Neural cell (in vitro differentiated cells): ENCODE measurements at regions not wholly inside any gene's neighbourhood (a gene's known extent, or its start where the extent isn't known, plus 50 kb on each side); places are given as distances from the start of the nearest gene placed in this dataset.

ENCODE experiments used
- H2AFZ ChIP-seq: fragments of 200-600, 300-800 bp; sonication (generic), shearing (Covaris generic); 2 replicates; pipeline ENCODE4 v1.6.0; 2014; ENCODE audit warnings: low read depth, mild to moderate bottlenecking, antibody characterized with exemption, low read length, moderate library complexity
- H3F3A ChIP-seq: fragments of 200-600 bp; shearing (Covaris generic); 2 replicates; pipeline ENCODE4 v1.6.1; 2016; ENCODE audit warnings: mild to moderate bottlenecking, moderate library complexity, mixed read lengths, antibody characterized with exemption, low read length; ENCODE audit not compliant: insufficient read depth, poor library complexity, severe bottlenecking
- H3K27ac ChIP-seq: fragments of 200-600, 300-800 bp; sonication (generic), shearing (Covaris generic); 2 replicates; pipeline ENCODE4 v1.5.1; 2014; ENCODE audit warnings: mild to moderate bottlenecking, low read length, moderate library complexity
- H3K27me3 ChIP-seq: fragments of 300-800, 200-600 bp; sonication (generic), shearing (Covaris generic); 2 replicates; pipeline ENCODE4 v1.6.0; 2014; ENCODE audit warnings: mild to moderate bottlenecking, low read depth, low read length, moderate library complexity; ENCODE audit not compliant: insufficient read depth
- H3K36me3 ChIP-seq: fragments of 300-800, 200-600 bp; sonication (generic), shearing (Covaris generic); 2 replicates; pipeline ENCODE4 v1.5.1; 2014; ENCODE audit warnings: mild to moderate bottlenecking, antibody characterized with exemption, low read length, moderate library complexity; ENCODE audit not compliant: insufficient read depth
- H3K4me2 ChIP-seq: fragments of 300-800, 200-600 bp; sonication (generic), shearing (Covaris generic); 2 replicates; pipeline ENCODE4 v1.6.0; 2014; ENCODE audit warnings: mild to moderate bottlenecking, low read length
- H3K4me3 ChIP-seq: fragments of 300-800, 200-600 bp; sonication (generic), shearing (Covaris generic); 2 replicates; pipeline ENCODE4 v1.5.1; 2014; ENCODE audit warnings: mild to moderate bottlenecking, low read length, moderate library complexity
- H3K79me2 ChIP-seq: fragments of 200-600 bp; shearing (Covaris generic); replicated peaks from 2 replicates; pipeline ENCODE4 v1.6.0; 2014; ENCODE audit warnings: mild to moderate bottlenecking, low read length, moderate library complexity; ENCODE audit not compliant: insufficient read depth
- H3K9ac ChIP-seq: fragments of 300-800, 200-600 bp; sonication (generic), shearing (Covaris generic); 2 replicates; pipeline ENCODE4 v1.6.1; 2016; ENCODE audit warnings: mild to moderate bottlenecking, low read length, mixed read lengths
- H3K9me2 ChIP-seq: fragments of 200-600 bp; shearing (Covaris generic); 2 replicates; pipeline ENCODE4 v1.6.1; 2016; ENCODE audit warnings: mild to moderate bottlenecking, low read length, mixed read lengths; ENCODE audit not compliant: insufficient read depth
- H3K9me3 ChIP-seq: fragments of 200-600, 300-800 bp; sonication (generic), shearing (Covaris generic); 2 replicates; pipeline ENCODE4 v1.6.1; 2016; ENCODE audit warnings: mild to moderate bottlenecking, mixed run types, low read length, moderate library complexity, mixed read lengths
- H4K20me1 ChIP-seq: fragments of 200-600 bp; shearing (Covaris generic); 2 replicates; pipeline ENCODE4 v1.6.1; 2016; ENCODE audit warnings: mild to moderate bottlenecking, mixed run types; ENCODE audit not compliant: insufficient read depth
- CTCF ChIP-seq: fragments of 450-650 bp; IDR thresholded peaks from 2 replicates; pipeline ENCODE4 v1.5.1; 2014; ENCODE audit warnings: antibody characterized with exemption, mild to moderate bottlenecking, moderate library complexity; ENCODE audit not compliant: poor library complexity, severe bottlenecking
- EP300 ChIP-seq: fragments of 450-650 bp; conservative IDR thresholded peaks from 2 replicates; pipeline ENCODE4 v1.6.1; 2014; ENCODE audit warnings: antibody characterized with exemption, mild to moderate bottlenecking, moderate library complexity; ENCODE audit not compliant: poor library complexity, severe bottlenecking
- EZH2 ChIP-seq: fragments of 200-600, 300-800 bp; shearing (Covaris generic), sonication (generic); IDR thresholded peaks from 2 replicates; pipeline ENCODE4 v1.6.1; 2014; ENCODE audit warnings: antibody characterized with exemption, low read length, borderline replicate concordance, mild to moderate bottlenecking; ENCODE audit not compliant: insufficient read depth, poor library complexity, severe bottlenecking
- MXI1 ChIP-seq: fragments of 450-650 bp; conservative IDR thresholded peaks from 2 replicates; pipeline ENCODE4 v1.6.1; 2014; ENCODE audit warnings: antibody characterized with exemption, mild to moderate bottlenecking; ENCODE audit not compliant: poor library complexity, severe bottlenecking
- POLR2AphosphoS5 ChIP-seq: IDR thresholded peaks from 2 replicates; pipeline ENCODE4 v1.6.1; 2012
- RAD21 ChIP-seq: fragments of 450-650 bp; conservative IDR thresholded peaks from 2 replicates; pipeline ENCODE4 v1.6.1; 2014; ENCODE audit warnings: antibody characterized with exemption, mild to moderate bottlenecking, moderate library complexity
- REST ChIP-seq: IDR thresholded peaks from 2 replicates; pipeline ENCODE4 v1.6.1; 2012; ENCODE audit warnings: borderline replicate concordance
- SMC3 ChIP-seq: fragments of 450-650 bp; conservative IDR thresholded peaks from 2 replicates; pipeline ENCODE4 v1.6.1; 2014; ENCODE audit warnings: antibody characterized with exemption, mild to moderate bottlenecking, moderate library complexity; ENCODE audit not compliant: poor library complexity
- TAF1 ChIP-seq: IDR thresholded peaks from 2 replicates; pipeline ENCODE4 v1.6.1; 2012; ENCODE audit warnings: low read depth

GRCh38 chr13:90766386-90766902 is 581.0 kb upstream of the MIR17HG start:
- Histone ChIP-seq H3K9me3 (no peaks in the 10 kb centered on the region), H4K20me1 (no peaks in the 10 kb centered on the region), H3K9me2 (no peaks in the 10 kb centered on the region), H2AFZ (no peak overlapping the region), H3K4me3 (no peak overlapping the region), H3K27ac (no peak overlapping the region), H3K4me2 (no peak overlapping the region), H3K79me2 (no peaks in the 10 kb centered on the region), H3F3A (no peaks in the 10 kb centered on the region), H3K36me3 (no peaks in the 10 kb centered on the region), H3K9ac (no peak overlapping the region), H3K27me3 (no peaks in the 10 kb centered on the region)
- no peak for TF ChIP-seq EP300

- Histone ChIP-seq H3K4me2 (no peak overlapping the region), H3K27ac (no peak overlapping the region), H2AFZ (no peak overlapping the region), H3K9me3 (no peaks in the 10 kb centered on the region), H3K27me3 (no peaks in the 10 kb centered on the region), H3K9me2 (no peaks in the 10 kb centered on the region), H3K79me2 (no peaks in the 10 kb centered on the region), H3F3A (no peaks in the 10 kb centered on the region), H3K36me3 (no peaks in the 10 kb centered on the region), H3K4me3 (no peak overlapping the region), H3K9ac (no peak overlapping the region), H4K20me1 (no peaks in the 10 kb centered on the region)
- TF ChIP-seq TAF1 (no peak), SMC3 (no peak), MXI1 (no peak), RAD21 (no peak), POLR2AphosphoS5 (no peak), EP300 (no peak), CTCF (no peak), EZH2 (no peak), REST (no peak)
These were observed 579.4 kb upstream of the MIR17HG start for GRCh38 chr13:90768116-90768515.

GRCh38 chr13:90769387-90769786 is 578.1 kb upstream of the MIR17HG start:
- Histone ChIP-seq H3K9ac (no peak overlapping the region), H3K4me2 (no peak overlapping the region), H3K36me3 (no peaks in the 10 kb centered on the region), H3K27me3 (no peaks in the 10 kb centered on the region), H2AFZ (no peak overlapping the region), H4K20me1 (no peaks in the 10 kb centered on the region), H3K9me2 (no peaks in the 10 kb centered on the region), H3F3A (no peaks in the 10 kb centered on the region), H3K9me3 (no peaks in the 10 kb centered on the region), H3K4me3 (no peak overlapping the region), H3K27ac (no peak overlapping the region), H3K79me2 (no peaks in the 10 kb centered on the region)
- no peak for TF ChIP-seq SMC3
- no peak for TF ChIP-seq CTCF
- TF ChIP-seq EP300, result no peak
- TF ChIP-seq TAF1, result no peak
- no peak for TF ChIP-seq REST
- no peak for TF ChIP-seq POLR2AphosphoS5
- no peak for TF ChIP-seq EZH2
- no peak for TF ChIP-seq MXI1
- TF ChIP-seq RAD21, result no peak
